ENCODE measurements at regions not wholly inside any gene's neighbourhood (a gene's known extent, or its start where the extent isn't known, plus 50 kb on each side); places are given as distances from the start of the nearest gene placed in this dataset.
"Not testable (repeated sequence)": the region's sequence is repeated elsewhere in the genome, so short reads cannot be mapped to it uniquely, and the experiment has no call there.

DNA sequence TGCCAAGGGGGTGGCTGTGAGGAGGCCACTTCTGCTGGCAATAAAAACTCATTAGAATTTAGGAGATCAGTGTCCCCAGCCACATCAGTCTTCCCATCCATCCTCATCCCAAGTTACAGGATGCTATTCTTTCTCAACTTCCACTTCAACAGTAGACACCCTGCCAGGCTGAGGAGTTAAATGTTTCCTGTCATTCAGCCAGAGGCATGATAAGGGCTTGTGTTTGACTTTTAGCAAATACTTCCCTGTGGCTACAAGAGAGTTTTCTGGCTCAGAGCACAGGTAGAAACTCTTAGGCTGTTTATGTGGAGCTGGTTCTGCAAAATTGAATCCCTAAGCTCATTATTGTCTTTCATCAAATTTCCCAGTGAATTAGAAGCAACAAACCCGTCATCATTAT, 262.9 kb upstream of the NPAP1 start:
- not testable (repeated sequence) for TF ChIP-seq POLR2AphosphoS5 (IDR thresholded peaks at IDR 0.05; ENCODE audit: low read depth, low read length); SIN3A (IDR thresholded peaks at IDR 0.05; ENCODE audit: borderline replicate concordance, insufficient read depth, low read depth, low read length); TCF7L2 (IDR thresholded peaks at IDR 0.05; ENCODE audit: low read depth, low read length)
- TF ChIP-seq, protein P1, sequence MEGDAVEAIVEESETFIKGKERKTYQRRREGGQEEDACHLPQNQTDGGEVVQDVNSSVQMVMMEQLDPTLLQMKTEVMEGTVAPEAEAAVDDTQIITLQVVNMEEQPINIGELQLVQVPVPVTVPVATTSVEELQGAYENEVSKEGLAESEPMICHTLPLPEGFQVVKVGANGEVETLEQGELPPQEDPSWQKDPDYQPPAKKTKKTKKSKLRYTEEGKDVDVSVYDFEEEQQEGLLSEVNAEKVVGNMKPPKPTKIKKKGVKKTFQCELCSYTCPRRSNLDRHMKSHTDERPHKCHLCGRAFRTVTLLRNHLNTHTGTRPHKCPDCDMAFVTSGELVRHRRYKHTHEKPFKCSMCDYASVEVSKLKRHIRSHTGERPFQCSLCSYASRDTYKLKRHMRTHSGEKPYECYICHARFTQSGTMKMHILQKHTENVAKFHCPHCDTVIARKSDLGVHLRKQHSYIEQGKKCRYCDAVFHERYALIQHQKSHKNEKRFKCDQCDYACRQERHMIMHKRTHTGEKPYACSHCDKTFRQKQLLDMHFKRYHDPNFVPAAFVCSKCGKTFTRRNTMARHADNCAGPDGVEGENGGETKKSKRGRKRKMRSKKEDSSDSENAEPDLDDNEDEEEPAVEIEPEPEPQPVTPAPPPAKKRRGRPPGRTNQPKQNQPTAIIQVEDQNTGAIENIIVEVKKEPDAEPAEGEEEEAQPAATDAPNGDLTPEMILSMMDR (IDR thresholded peaks at IDR 0.05), result not testable (repeated sequence)
- TF ChIP-seq, protein P2, sequence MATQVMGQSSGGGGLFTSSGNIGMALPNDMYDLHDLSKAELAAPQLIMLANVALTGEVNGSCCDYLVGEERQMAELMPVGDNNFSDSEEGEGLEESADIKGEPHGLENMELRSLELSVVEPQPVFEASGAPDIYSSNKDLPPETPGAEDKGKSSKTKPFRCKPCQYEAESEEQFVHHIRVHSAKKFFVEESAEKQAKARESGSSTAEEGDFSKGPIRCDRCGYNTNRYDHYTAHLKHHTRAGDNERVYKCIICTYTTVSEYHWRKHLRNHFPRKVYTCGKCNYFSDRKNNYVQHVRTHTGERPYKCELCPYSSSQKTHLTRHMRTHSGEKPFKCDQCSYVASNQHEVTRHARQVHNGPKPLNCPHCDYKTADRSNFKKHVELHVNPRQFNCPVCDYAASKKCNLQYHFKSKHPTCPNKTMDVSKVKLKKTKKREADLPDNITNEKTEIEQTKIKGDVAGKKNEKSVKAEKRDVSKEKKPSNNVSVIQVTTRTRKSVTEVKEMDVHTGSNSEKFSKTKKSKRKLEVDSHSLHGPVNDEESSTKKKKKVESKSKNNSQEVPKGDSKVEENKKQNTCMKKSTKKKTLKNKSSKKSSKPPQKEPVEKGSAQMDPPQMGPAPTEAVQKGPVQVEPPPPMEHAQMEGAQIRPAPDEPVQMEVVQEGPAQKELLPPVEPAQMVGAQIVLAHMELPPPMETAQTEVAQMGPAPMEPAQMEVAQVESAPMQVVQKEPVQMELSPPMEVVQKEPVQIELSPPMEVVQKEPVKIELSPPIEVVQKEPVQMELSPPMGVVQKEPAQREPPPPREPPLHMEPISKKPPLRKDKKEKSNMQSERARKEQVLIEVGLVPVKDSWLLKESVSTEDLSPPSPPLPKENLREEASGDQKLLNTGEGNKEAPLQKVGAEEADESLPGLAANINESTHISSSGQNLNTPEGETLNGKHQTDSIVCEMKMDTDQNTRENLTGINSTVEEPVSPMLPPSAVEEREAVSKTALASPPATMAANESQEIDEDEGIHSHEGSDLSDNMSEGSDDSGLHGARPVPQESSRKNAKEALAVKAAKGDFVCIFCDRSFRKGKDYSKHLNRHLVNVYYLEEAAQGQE (IDR thresholded peaks at IDR 0.05; ENCODE audit: insufficient read depth in 1 of 2, low read depth in 2 of 2, low read length in 1 of 2), result not testable (repeated sequence)
